ENCODE measurements at regions not wholly inside any gene's neighbourhood (a gene's known extent, or its start where the extent isn't known, plus 50 kb on each side); places are given as distances from the start of the nearest gene placed in this dataset.

DNA sequence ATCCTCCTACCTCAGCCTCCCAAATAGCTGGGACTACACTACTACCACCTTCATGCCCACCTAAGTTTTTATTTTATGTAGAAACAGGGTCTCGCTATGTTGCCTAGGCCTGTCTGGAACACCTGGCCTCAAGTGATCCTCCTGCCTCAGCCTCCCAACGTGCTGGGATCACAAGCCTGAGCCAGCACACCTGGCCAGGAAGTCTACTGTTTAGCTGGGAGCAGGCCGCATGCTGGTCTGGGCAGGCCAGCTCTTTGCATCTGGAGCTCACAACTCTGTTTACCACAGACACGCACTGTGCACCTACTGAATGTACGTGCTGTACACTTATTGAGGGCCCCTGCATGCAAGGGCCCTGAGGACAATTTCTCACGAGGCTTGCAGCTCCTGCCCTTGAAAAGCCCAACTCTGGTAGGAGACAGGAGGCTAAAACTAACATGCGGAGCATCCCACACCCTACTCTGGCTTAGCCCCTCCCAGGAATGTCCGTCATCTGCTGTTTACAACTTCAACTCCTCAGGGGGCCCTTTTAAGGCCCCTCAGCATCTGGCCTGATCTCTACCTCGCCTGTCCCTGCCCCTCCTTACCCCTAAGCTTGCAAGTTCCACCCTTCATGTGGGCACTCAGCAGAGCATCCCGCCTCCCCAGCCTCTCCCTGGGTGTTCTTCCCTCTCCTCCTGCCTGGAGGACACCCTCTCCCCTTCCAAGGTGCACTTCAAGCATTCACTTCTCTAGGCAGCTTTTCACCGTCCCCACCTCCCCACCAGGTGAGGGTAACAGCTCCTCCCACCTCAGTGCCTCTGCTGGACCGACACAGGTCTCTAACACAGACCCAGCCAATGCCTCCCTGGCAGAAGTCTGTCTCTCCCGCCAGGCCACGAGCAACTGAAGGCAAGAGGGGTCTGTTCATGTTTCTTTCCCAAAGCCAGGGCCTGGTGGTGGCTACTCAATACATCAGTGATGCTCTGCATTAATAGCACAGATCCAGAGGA, 114.2 kb upstream of the UQCRFS1 start:
- Histone ChIP-seq H3K4me3 (no peak overlapping the region), H3K36me3 (no peaks in the 10 kb centered on the region), H3K27ac (no peak overlapping the region), H3K4me1 (no peaks in the 10 kb centered on the region), H3K27me3 (no peaks in the 10 kb centered on the region), H3K9me3 (no peaks in the 10 kb centered on the region)
- in situ Hi-C loops (cut with MboI; ENCODE audit: low pct_ligation_motif_present in 1 of 4, low pct_unique_long_range_greater_than_20kb in 1 of 4, low sequenced_read_pairs in 3 of 4) (no loop called here), intact Hi-C loops (cut with DNase I; ENCODE audit: low total_unique reads) (no loop called here)
- 46% methylated on average over 14 of the region's 14 CpGs; no CpG with 5 or more reads in 1 of the 2 donors for WGBS, 2 donors (ENCODE audit: low coverage in 1 of 2)
- no peak for TF ChIP-seq POLR2AphosphoS5 (IDR thresholded peaks at IDR 0.05)
- TF ChIP-seq CTCF (IDR thresholded peaks at IDR 0.05): no peak
- no peak for TF ChIP-seq EP300 (IDR thresholded peaks at IDR 0.05; ENCODE audit: low read depth)
- TF ChIP-seq POLR2A (IDR thresholded peaks at IDR 0.05): no peak
- no peak for DNase-seq

DNA sequence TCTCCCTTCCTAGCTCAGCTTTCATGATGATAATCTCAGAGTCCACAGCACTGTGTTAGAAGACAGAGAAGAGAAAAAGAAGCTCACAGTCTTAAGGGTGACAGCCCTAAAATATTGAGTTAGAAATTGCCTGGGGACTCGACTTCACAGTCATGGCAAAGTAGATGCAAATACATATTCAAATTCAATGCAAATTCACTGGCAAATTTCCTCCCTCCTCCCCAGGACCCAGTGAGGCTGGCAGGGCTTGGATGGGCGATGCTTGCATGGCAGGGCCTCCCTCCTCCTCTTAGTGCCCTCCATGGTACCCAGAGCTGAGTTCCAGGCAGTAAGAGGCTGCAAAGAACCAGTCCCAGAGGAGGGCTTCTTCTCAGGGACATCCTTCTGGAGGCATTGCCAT, 115.6 kb upstream of the UQCRFS1 start:
- Histone ChIP-seq H3K4me1 (no peaks in the 10 kb centered on the region), H3K36me3 (no peaks in the 10 kb centered on the region), H3K9me3 (no peaks in the 10 kb centered on the region), H3K27ac (no peak overlapping the region), H3K4me3 (no peak overlapping the region), H3K27me3 (no peaks in the 10 kb centered on the region)
- TF ChIP-seq POLR2AphosphoS5 (IDR thresholded peaks at IDR 0.05) (no peak), CTCF (IDR thresholded peaks at IDR 0.05) (no peak), EP300 (IDR thresholded peaks at IDR 0.05; ENCODE audit: low read depth) (no peak), POLR2A (IDR thresholded peaks at IDR 0.05) (no peak)
- in situ Hi-C loops (cut with MboI; ENCODE audit: low pct_ligation_motif_present in 1 of 4, low pct_unique_long_range_greater_than_20kb in 1 of 4, low sequenced_read_pairs in 3 of 4): no loop called here
- 17 to 22% methylated on average over 1 to 2 of the region's 2 CpGs for WGBS, 2 donors (ENCODE audit: low coverage in 1 of 2)
- DNase-seq: no peak
- intact Hi-C loops (cut with DNase I; ENCODE audit: low total_unique reads): no loop called here

DNA sequence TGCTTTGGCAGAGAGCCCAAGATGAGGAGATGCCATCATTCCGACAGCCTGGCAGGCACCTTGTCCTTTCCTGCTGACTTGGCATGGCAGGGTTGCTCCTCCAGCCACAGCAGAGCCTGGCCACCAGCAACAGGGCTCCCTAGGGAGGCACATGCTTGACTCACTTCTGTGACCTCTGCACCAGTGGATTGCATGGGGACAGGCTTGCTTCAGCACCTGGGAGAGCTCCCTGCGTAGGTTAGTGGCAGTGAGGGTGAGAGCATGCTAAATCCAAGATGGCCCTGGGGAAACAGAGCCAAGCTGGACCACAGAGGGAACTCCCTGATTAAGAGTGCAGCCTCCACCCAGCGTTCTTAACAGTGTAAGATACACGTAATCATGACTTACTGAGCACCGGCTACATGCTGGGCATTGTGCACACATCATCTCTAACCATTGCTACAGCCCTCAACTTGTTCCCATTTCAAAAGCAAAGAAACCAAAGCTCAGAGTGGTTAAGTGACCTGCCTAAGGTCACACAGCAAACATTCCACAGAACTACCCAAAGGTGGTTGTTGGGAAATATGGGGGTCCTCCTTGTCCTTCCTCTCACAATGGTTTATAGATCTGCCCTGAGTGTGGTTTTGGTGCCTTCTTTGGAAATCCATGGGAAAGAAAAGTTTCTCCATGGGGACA, 116.6 kb upstream of the UQCRFS1 start:
- DNase-seq: no peak
- in situ Hi-C loops (cut with MboI; ENCODE audit: low pct_ligation_motif_present in 1 of 4, low pct_unique_long_range_greater_than_20kb in 1 of 4, low sequenced_read_pairs in 3 of 4) (no loop called here), intact Hi-C loops (cut with DNase I; ENCODE audit: low total_unique reads) (no loop called here)
- no peaks in the 10 kb centered on the region for H3K9me3 ChIP-seq
- H3K27me3 ChIP-seq: no peaks in the 10 kb centered on the region
- no peaks in the 10 kb centered on the region for H3K4me1 ChIP-seq
- H3K36me3 ChIP-seq: no peaks in the 10 kb centered on the region
- H3K4me3 ChIP-seq: no peak overlapping the region
- no peak overlapping the region for H3K27ac ChIP-seq
- TF ChIP-seq EP300 (IDR thresholded peaks at IDR 0.05; ENCODE audit: low read depth) (no peak), CTCF (IDR thresholded peaks at IDR 0.05) (no peak), POLR2AphosphoS5 (IDR thresholded peaks at IDR 0.05) (no peak), POLR2A (IDR thresholded peaks at IDR 0.05) (no peak)
- WGBS, 2 donors (ENCODE audit: low coverage in 1 of 2): 70% methylated on average over 5 of the region's 5 CpGs; no CpG with 5 or more reads in 1 of the 2 donors

DNA sequence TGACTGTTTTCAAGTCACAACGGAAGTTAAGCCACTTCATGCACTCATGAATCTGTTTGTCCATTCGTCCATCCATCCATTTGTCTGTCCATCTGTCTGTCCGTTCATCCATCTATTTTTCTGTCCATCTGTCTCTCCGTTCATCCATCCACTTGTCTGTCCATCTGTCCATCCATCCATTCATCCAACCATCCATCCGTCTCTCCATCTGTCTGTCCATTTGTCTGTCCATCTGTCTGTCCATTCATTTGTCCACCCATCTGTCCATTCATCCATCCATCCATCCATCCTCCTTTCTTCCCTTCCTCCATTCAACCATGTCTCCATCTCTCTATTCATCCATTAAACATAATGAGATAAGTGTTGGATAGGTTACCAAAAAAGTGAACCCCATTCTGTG, 123.5 kb upstream of the UQCRFS1 start:
- DNase-seq: no peak
- 76 to 87% methylated on average over 4 to 5 of the region's 5 CpGs for WGBS, 2 donors (ENCODE audit: low coverage in 1 of 2)
- Histone ChIP-seq H3K4me3 (no peak overlapping the region), H3K27ac (no peak overlapping the region), H3K36me3 (no peaks in the 10 kb centered on the region), H3K4me1 (no peaks in the 10 kb centered on the region), H3K27me3 (no peaks in the 10 kb centered on the region), H3K9me3 (no peaks in the 10 kb centered on the region)
- in situ Hi-C loops (cut with MboI; ENCODE audit: low pct_ligation_motif_present in 1 of 4, low pct_unique_long_range_greater_than_20kb in 1 of 4, low sequenced_read_pairs in 3 of 4): no loop called here
- intact Hi-C loops (cut with DNase I; ENCODE audit: low total_unique reads): no loop called here
- TF ChIP-seq POLR2A (IDR thresholded peaks at IDR 0.05) (no peak), EP300 (IDR thresholded peaks at IDR 0.05; ENCODE audit: low read depth) (no peak), POLR2AphosphoS5 (IDR thresholded peaks at IDR 0.05) (no peak), CTCF (IDR thresholded peaks at IDR 0.05) (no peak)
